Activated CD4-positive, alpha-beta T cell treated with anti-CD3 and anti-CD28 coated beads, Interleukin-2, amount 50 U/mL, for 24 hours (primary cell): ENCODE measurements at regions not wholly inside any gene's neighbourhood (a gene's known extent, or its start where the extent isn't known, plus 50 kb on each side); places are given as distances from the start of the nearest gene placed in this dataset.

Source experiments
- DNase-seq, 2 donors: peaks; one replicate each; pipeline ENCODE4 v3.0.0-alpha.2; 2020; ENCODE audit warnings: low read depth in 1 of 2, low spot score in 1 of 2

DNA sequence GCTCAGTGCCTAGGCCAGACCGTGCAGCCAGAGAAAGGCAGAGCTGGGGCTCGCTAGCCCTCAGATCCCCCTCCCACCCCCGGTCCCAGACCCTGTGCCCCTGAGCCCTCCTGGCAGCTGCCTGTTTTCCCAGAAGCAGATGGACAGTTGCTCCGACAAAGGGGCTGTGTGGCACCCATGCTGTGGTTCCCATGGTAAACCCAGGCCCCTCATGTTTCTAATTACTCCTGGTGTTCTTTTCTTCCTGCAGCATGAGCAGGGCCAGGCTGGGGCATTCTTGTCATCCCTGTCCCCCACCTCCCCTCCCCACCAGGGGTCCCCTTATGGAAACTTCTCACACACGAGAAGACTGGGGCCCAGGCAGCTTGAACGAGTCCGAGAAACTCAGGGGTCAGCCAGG, 269.6 kb downstream of the HAUS1 start:
- no peak for DNase-seq

DNA sequence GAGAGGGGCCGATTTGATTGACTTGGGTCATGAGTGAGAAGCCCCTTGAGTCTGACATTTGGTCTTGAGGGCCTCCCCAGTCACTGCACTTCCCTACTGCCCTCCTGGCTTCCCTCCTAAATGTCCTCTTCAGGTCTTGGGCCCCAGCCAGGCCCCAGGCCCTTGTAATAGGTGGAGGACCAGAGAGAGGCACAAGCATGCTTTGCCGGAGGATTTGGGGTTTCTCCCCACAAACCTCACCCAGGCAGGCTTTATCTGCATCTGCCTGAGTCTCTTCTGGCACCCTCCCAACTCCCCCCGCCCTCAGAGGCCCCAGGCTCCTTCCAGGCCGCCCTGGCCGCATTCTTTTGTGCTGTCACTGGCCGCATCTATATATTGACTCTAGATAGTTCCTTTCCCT, 270.7 kb downstream of the HAUS1 start:
- no peak for DNase-seq

DNA sequence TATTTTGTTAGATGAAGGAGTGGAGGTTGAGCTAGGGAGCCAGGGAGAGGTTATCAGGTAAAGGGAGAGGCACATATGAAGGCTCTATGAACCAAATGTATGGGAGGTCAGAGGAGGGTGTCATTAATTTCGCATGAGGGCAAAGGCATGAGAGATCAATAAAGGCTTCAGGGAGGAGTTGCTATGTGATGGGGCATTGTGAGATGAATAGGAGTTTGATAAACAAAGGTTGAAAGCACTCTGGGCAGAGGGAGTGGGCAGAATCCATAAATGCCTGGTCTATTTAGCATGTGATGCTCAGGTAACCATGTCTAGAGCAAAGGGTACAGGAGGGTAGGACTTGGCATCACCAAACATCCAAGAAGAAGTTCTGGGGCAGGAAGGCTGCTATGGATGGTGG, 273.4 kb downstream of the HAUS1 start:
- no peak for DNase-seq

DNA sequence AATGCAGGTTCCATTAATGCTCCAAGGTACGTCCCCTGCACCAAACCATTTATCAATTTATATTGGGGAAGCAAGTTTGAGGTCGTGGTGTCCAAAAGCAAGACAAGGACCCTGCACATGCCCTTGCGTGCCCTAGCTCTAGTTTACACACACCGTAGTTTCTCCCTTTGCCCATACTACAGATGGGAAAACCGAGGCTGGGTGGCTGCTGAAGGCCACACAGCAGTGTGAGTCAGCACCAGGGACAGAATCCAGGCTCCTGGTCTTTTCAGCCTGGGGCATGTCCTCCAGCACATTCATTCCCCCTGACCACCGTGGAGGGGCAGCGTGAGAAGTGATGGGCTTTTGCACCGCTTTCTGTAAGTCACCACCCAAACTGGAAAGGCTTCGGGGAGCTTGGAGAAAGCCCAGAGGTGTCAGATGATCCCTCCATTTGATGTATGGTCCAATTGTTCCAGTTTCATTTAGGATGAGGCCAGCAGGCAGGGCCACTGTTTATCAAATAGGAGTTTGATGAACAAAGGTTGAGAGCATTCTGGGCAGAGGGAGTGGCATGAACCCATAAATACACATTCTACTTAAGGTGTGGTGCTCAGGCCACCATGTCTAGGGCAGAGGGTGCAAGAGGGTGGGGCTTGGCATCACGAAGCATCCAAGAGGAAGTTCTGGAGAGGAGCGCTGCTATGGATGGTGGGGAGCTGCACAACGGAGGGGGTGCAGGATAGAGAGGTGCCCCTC, 274.1 kb downstream of the HAUS1 start:
- no peak for DNase-seq

DNA sequence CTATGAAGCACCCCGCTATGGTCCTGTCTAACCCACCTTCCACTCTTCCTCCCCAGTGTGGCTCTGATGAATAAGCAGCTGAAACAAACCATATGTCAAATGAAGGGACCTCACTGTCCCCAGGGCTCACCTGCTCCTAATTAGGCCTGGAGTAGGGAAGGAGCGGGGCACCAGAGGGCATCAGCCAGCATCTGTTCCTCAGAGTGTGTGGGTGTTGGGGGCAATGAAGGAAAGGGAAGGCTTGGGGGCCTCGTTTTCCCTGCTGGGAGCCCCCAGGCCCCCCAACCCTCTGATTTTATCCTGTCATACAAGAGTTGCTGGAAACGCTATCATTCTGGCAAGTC, 274.7 kb downstream of the HAUS1 start:
- DNase-seq: no peak

DNA sequence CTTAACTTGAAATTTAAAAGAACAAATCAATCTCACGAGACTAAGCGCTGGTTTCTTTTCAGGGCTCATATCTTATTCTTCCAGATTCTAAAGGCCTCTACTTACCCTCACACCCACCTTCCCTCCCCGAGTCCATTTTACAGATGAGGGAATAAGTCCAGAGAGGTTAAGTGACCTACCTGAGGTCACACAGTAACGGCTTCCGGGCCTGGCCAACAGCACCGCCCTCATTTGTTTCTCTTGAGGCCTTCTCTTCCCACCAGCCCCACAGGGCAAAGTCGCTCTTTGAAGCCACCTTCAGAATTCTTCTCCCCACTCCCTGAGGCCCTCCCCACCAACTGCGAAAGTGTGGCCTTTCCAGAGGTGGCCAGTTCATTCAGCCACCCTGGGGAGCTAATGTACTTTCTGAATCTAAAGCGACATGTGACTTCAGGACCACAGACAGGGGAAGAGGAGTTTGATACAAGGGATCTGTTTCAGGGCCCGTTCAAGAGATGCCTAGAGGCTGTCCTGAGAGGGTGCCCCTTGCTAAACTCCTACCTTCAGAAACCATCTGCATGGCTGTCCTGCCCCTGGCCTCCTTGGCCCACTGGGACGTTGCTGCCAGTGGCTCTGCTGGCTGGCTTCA, 275.3 kb downstream of the HAUS1 start:
- DNase-seq: no peak

DNA sequence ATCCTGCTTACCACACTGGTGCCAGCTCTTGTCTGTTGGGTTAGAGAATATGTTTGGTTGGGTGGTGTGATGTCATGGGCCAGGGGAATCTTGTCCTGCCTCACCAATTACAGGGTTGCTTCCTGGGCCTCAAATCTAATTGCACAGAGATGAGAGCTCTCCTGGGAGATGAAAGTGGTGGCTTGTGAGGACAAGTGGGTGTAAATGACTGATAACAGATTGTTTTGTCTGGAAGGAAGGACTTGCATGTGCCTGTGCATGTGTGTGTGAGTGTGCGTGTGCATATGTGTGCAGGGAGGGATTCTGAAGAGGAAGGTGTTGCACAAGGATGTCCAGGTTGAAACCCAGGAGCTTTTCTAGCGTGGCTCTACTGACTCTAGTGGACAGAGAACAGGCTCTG, 271.9 kb downstream of the LOXHD1 start:
- no peak for DNase-seq

DNA sequence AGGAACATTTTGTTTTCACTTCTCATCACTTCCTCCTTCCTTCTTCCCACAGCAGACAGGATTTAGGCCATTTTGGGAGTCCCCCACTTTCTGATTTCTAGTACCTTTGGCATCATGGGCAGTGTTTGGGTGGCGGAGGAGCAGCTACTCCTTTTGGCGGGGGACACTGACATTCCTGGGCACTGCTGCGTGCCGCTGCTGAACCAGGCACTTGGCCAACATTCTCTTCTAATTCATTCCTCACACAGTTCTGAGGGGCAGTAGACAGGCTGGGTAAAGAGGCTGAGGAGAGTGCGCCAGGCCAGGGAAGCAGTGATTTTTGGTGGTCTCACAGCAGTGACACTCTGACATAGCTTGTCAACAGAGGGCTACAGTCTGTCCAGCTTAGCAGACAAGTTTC, 270.2 kb downstream of the LOXHD1 start:
- DNase-seq: no peak

DNA sequence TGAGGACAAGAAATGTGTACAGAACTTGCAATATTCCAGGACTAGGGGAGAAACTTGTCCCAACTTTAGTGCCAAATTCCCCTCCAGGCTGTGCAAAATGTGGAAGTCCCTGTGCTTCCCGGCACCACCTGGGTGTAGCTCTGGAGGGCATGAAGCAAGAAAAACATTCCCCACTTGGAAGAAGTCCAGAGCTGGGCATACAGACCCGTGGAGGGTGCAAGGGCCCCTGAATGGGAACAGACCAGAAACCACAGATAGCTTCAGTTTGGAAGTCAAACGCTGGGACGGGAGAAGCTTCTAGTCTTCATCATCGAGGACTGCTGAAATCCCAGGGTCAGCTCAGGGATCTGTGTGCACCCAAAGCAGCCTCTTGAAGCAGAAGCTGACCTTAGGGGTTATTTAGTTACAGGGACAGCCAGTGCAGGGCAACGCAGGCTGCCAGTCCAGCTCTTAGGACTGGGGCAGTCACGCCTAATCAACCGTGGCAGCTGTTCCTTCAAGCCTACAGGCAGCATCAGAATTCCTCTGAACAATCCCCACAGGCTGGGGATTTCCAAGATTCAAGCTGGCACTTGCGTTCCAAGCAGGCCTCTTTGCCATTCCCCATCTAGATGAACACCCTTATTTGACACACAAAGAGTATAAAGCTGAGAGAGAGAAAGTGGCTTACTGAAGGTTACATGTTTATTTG, 269.4 kb downstream of the LOXHD1 start:
- no peak for DNase-seq

DNA sequence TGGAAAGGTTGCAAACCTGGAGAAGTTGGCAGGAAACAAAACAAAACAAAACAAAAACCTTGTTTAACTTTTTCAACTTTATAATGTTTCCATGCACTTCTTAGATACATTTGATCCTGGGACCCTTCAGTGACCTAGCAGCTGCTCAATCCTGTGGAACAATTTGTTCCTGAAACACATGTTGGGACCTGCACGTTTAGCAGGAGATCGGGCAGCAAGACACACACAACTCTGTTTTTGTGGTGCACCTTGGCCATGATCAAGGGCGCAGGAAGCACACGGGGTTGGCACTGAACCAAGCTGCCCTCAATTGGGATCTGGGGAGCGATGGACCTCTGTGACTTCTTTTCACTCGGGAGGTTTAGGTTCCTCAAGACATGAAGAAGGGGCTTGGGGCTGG, 268.7 kb downstream of the LOXHD1 start:
- no peak for DNase-seq

DNA sequence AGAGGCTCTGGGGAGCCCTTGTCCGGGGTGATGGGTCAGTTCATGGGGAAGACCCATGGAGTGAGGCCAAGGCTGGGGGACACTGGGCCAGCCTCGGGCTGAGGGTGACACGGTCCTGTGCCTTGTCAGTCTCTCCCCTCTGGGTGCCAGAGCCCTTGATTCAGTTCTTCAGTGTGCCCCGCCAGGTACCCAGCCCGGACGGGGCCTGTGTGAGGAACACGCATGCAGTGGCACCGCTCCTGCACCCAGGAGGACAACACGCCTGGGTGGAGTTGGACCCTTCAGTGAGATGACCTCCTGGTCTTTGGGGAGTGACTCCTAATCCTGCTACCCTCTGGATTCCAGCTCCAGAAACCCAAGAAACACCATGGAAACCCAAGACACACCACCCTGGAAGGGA, 264.4 kb downstream of the LOXHD1 start:
- no peak for DNase-seq

DNA sequence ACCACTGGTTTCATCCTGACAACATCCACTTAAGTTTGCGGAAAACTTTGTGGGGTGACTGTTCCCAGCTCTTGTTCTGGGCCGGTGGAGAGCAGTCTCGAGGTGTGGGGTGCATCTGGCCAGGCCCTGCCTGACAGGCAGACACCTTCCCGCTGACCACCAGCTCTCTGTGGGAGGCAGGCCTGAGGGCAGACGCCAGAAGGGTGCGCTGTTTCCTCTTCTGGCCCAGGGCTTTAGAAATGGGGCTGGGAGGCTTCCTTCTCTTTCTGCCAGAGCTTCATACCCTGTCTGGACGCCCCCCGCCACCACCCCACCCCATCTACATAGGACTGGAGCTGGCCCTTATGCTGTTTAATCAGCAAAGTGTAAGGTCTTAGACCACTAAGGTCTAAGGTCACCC, 263.8 kb downstream of the LOXHD1 start:
- DNase-seq: no peak

DNA sequence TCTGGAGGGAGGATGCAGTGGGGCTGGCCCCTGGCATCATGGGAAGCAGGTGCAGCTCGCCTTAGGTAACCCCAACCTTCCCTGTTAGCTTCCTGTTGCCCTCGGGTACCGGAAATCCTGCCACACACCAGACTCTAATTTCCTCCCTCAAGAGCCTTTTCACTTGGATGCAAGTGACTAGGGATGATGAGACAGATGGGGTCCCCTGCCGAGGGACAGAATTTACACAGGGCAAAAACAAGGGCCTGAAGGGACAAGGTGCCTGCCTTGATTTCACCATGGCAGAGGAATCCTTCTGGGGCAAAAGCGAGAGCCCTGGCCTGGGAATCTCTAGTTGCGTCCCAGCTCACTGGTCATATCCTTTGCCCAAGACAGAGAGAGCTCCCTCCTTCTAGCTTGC, 263.1 kb downstream of the LOXHD1 start:
- DNase-seq: no peak

DNA sequence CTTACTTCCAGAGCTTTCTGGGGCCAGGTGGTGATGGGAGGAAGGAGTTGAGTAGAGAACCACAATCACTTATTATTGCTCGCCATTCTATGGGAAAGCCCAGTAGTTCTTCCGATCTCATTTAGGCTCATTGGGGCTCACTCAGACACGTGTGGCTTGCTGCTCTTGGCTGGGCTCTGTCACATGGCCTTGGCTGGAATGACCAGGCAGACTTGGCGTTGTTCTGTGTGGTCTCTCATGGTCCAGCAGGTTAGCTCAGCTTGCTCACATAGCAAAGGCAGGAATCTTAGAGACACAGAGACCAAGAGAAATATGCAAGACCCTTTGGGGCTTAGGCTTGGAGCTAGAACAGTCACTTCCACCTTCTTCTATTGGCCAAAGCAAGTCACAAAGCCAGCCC, 261.2 kb downstream of the LOXHD1 start:
- DNase-seq: no peak

DNA sequence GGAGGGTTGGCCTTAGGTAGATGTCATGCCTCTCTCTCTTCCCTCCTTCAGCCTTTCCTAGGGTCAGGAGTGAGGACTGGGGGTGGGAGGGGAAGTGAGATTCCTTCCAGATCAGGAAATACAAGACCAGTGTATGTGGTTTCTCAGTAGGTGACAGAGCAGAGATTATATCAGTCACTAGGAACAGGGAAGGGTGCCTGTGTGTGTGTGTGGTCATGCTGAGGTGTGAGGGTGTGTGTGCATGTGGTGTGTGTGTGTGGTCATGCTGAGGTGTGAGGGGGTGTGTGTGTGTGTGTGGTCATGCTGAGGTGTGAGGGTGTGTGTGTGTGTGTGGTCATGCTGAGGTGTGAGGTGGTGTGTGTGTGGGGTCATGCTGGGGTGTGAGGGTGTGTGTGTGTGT, 259.8 kb downstream of the LOXHD1 start:
- DNase-seq: no peak

DNA sequence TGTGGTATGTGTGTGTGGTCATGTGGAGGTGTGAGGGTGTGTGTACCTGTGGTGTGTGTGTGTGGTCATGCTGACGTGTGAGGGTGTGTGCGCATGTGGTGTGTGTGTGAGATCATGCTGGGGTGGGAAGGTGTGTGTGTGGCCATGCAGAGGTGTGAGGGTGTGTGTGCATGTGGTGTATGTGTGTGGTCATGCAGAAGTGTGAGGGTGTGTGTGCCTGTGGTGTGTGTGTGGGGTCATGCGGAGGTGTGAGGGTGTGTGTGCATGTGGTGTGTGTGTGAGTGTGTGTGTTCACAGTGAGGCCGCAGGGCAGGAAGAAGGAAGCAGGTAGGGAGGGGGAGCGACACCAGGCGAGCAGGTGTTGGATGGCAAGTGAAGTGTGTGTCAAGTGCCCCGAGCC, 259.0 kb downstream of the LOXHD1 start:
- DNase-seq: no peak

DNA sequence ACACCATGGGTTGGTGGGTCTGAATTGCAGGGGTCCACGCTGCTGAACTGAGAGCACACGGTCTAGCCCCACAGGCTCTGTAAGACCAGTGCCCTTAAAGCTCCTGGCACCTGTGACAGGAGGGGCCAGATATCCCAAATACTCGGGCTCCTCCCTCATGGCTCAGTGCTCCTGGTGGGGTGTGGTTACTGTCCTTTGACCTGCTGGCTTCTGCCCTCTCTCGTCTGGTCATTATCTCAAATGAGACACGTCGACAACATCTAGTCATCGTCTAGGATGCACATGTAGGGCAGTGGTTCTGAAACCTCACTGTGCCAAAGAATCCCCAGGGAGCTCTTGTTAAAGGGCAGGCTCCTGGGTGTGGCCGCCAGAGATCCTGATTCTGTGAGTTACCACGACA, 258.4 kb downstream of the LOXHD1 start:
- DNase-seq: no peak

DNA sequence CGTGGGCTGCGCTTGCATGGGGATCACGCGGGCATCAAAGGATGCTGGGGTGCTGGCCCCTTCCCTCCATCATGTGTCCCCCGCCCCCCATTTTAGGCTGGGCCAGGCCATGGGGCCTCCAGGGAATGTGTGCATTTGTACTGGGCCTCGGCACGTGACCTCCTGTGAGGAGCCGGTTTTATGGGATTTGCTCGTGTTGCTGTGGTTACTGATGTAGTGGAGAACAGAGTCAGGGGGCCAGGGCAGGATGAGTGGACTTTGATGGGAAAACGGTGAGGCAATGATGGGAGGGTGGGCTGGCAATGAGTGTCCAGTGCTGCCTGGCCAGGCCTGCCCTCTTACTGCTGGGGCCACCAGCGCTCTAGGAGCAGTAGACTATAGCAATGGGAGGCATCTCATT, 257.7 kb downstream of the LOXHD1 start:
- no peak for DNase-seq

DNA sequence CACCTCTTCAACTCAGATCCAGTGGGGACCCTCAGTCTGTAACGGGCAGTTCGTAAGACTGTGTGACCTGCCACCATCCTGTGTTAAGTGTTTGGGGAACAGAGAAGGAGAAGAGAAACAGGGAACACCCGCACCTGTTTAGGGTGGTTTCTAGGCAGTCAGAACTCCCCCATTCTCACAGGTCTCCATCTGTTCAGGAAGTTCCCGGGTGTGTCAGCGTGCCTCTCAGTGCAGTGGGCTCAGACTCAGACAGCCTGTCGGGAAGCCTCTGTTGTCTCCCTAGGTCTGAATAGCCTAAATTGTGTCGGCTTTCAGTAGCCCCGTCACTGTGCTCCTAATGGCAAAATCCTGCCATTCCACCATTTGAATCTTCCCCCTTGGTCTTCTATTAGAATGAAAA, 256.6 kb downstream of the LOXHD1 start:
- DNase-seq: no peak

DNA sequence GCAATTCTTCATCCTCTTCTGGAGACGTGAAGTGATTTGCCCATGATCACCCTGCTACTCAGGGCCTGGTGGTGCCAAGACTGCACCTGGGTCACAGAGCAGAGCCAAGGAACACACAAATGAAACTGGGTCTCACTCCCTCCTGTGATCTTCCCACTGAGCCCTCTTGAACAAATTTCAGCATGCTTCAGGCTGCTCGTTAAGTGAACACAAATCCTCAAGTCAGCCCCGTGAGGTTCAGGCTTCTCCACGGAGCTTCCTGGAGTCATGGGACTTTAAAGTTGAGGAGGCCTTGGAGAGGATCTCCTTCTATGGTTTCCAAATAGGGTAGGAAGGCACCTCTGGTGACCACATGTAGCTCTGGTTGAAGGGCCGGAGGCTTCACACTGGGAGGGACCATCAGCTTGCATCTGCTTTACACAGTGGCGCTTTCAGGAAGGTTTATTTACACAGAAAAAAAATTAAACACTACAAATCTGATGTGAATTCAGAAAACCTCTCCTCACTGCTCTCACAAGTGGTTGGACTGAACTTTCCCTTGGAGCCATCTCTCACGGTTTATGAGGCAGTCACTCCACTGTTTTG, 255.4 kb downstream of the LOXHD1 start:
- DNase-seq: no peak

DNA sequence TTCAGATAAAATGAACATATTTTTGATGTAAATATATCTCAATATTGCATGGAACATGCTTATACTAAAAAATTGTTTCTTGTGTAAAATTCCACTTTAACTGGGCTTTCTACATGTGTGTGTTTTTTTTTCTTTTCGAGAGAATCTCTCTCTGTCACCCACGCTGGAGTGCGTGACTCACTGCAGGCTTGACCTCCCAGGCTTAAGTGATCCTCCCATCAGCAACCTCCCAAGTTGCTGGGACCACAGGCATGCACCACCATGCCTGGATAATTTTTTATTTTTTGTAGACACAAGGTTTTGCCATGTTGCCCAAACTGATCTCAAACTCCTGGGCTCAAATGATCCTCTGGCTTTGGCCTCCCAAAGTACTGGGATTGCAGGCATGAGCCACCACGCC, 254.6 kb downstream of the LOXHD1 start:
- no peak for DNase-seq

DNA sequence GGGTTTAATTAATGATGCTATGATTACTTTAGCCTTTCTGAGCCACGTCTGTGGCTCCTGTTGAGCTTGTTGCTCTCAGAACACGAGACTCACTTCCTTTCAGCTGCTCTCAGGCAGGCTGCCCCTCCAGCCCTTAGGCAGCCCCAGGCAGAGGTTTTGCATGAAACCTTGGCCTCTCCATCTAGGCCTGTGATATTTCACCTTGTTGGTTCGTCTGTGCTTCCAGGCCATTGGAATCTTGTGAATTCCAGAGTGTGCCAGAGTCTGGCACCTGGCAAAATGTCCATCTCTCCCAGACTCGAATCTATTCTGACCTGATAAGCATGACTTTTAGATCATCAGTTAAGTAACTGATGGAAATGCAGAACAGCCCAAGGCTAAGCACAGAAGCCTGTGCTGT, 254.1 kb downstream of the LOXHD1 start:
- no peak for DNase-seq
